HG03460 (cell line): ENCODE measurements at regions not wholly inside any gene's neighbourhood (a gene's known extent, or its start where the extent isn't known, plus 50 kb on each side); places are given as distances from the start of the nearest gene placed in this dataset.

Experiments used
- ATAC-seq: cut with Tn5 transposase; IDR thresholded peaks from one replicate; pipeline ENCODE4 v1.9.1; 2021; ENCODE audit not compliant: unreplicated experiment

DNA sequence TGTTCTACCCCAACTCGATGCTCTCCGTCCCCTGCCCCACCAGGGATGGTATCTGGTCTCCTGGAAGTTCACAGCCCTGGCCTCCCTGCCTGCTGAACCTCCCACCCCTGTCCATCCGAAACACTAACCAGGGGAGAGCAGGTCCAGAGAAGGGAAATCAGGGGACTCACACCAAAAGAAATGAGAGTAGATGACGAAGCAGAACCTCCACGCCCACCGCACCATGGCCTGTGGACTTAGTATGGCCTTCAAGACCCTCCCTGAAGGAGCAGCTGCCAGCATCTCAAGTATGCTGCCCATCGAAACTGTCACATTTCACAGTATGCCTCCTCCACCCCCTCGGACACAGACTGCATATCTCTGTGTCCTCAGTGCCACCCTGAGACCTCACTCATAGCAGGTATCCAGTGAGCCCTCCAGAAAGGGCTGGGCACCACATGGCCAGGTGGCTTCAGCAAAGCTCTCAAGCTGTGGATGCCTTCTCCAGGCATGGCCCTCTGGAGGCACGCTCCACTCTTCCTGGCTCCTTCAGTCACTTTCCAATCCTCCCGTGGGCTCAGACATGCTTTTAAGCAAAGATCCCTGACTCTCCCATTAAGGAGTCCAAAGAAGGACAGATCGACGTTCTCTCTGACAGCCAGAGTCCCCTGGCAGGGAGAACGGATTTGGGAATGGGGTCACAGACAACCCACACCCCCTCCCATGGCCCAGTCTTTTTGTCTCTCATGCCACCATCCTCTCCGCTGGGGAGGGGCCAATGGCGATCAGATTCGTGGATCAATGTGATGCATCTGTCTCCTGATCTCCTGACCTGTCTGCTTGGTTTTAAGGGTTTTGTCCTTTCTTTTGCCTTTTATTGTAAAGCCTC is 158.4 kb downstream of the ANKRD60 start:
- ATAC-seq, result no peak

DNA sequence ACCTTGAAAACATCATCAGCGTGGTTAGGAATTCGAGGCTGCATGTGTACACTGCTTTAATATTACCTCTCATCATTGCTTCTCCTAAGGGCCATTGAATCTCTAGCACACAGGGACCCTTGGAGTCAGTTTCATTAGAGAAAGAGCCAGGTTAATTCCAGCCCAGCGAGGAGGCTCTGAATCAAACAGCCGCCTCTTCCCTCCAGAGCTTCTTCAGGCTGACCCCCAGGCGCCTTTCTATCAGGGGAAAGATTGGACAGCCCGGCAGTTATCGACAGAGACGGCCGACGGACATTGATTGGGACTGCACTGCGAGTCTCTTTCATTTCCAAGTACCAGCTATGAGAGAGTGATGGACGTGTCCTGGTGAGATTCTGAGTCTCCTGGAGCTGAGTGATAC is 159.2 kb downstream of the ANKRD60 start:
- no peak for ATAC-seq

DNA sequence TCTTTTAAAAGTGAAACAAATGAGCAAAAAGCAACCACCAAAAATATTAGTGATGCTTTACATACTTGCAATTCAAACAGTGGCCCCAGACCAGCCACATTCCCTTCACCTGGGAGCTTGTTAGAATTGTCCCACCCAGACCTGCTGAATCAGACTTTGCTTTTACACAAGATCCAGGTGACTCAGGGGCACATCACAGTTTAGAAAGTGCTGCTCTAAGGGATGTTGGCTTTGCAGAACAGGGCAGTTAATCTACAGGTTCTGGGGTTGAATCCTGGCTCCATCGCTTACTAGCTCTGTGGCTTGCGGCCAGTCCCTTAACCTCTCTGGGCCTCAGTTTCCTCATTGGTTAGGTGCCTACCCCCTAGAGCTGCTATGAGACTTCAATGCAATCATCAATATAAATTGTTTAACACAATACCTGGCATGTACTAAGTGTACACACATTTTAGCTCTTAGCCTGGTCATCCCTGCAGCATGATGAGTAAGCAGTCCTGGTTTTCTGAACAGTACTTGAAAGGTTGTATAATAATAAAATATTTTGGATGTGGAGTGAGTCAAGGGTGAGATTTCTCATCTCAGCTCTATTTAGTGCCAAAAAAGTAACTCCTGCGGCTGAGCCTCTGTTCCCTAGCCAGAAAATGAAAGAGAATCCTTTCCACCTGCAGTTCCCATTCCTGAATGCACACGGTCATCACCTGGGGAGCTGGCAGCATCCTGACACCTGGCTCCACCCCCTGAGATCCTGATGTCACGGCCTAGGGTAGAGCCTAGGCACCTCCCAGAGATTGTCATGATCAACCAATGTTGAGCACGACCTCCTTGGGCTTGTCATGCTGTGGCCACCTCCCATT is 162.7 kb downstream of the ANKRD60 start:
- no peak for ATAC-seq

DNA sequence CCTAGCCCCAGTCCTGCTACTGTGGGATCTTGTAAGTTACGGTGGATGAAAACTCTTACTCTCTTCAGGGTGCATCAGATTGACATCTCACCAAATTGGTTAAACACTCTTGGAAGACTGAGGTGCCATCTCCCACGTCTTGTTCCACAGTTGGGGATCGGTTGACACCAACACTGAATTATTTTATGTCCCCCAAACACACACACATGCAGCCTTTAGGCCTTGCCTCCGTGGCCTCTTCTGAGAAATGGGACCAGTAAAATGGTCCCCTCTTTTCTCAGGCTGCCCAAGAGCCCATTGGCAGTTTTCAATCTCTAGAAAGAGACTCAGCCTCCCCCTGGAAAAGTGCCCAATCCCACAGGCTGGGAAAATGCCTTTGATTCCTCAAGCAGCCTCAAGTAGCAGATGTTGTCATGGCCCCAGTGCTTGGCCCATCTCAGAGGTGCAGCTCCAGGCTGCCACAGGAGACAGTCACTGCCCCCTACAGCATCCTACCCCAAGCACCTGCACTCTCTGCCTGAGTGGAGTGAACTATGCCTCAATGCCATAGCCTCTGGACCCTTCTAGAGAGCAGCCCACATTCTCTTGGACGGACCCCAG is 163.9 kb downstream of the ANKRD60 start:
- ATAC-seq, result no peak

DNA sequence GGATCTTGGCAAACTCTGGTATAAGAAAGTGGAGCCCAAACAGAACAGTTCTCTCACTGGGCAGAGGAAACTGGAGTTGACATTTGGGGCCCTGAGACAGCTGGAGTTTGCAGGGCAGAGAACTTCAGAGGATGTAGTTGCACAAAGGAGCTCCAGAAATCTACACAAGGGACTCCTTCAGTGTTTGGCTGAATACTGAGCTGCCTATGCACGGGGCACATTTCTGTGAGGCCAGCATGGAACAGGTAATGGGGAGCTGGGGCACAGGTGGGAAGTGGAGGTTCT is 169.3 kb downstream of the ANKRD60 start:
- no peak for ATAC-seq

DNA sequence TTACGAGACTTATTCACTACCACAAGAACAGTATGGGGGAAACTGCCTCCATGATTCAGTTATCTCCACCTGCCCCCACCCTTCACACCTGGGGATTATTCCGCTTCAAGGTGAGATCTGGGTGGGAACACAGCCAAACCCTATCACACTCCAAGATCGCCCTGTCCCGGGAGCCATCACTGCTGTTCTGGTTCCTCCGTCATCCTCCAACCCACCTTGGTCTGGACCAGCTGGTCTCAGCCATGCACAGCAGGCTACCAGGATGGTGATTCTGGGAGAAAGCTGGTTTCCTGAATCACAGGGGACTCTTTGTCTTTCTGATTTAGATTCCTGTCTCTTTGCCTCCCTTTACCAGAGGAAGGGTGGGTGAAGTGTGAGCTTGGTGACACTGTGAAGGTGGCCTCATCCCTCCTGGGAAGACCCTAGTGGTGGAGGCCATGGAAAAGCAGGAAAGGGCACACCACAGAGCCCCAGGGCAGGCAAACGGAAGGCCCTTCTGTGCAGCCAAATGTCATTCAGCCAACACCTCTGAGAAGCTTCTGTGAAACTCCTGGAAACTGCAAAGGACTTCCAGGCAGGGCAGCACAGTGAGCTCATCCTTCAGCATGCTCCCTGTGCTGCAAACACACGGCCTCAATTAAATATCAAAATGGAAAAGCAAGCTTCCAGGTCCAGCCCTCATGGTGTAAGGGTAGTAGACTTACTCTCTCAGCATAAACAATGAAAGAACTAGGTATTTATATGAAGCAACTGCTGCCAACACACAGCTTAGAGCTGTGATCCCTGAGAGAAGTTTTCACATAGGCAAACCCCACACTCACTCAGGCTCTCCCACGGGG is 169.8 kb downstream of the ANKRD60 start:
- ATAC-seq, result no peak

DNA sequence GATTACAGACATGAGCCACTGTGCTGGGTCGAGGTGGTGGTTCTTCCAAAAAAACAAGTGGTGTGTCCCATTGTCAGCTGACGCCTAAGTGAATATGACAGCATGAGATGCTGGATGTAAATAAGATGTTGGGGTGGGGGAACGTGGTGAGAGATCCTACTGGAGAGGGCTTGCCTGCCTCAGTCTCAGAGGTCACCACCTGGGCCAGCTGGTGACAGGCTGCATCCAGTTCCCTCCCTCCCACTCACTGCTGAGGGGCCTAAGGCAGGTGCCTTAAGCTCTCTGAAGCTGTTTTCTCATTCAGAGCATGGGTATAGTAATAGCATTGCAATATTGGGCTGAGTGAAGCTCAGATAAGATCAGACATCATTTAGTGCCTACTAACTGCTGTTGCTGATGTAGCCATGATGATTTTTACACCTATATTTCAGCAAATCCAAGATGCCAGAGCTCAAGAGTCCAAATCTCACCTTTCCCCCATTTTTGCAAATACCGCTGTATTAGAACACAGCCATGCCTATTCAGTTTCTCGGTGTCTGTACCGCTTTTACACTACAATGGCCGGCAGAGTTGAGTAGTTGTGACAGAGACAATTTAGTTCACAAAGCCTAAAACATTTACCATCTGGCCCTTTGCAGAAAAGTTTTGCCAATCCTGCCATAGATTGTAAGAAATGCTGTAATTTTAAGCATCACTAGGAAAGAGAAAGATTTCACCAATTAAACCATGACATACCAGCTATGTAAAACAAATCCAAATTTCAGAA is 171.3 kb downstream of the ANKRD60 start:
- ATAC-seq, result no peak

DNA sequence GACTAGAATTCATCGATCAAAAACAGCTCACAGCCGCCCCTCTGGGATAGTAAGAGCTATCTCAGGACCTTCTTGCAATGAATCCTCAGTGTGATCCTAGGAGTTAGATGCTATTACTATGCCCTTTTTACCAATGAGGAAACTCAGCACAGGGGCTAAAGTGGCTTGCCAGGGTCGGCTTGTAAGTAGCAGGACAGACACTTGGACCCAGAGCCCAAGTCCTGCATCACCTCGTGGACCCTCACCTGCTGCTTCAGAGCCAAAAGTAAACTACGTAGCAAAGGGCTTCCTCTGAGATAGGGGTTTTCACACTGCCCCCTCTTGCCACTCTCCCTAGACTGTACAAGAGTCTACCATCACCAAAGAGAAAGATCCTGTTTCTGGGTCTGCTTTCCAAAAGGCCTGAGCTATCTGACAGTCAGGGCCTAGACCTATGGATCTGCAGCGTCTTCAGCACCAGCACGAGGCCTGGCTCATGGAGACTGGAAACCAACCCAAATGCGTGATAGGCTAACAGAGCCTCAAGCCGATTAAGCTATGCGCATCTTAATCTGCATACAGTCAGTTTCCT is 172.3 kb downstream of the ANKRD60 start:
- ATAC-seq, result no peak

DNA sequence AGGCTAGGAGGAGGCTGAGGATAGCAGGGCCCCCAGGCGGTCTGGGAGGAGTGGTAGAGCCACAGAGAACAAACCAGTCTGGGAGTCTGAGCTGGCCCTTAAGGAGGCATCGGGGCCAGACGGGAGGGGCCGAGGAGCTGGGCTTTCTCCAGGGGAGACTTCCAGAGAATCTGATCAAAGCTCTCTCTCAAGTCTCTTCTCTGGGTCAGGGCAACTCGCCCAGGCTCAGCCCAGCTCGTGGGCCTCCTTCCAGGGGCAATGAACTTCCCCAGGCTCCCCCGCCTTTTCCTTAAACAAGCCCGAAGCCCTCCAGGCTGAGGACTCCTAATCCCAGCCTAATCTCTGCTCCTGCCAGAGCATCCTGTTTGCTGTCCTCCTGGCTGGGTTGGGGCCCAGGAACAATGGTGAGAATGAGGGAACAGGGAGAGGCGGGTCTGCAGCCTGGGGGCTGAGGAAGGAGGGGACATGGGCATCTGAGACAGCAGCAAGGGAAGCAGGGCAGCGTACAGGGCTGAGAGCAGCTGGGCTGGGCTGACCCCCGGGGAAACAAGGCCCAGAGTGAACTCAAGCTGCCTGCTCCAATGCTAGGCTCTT is 173.6 kb downstream of the ANKRD60 start:
- ATAC-seq, result no peak

DNA sequence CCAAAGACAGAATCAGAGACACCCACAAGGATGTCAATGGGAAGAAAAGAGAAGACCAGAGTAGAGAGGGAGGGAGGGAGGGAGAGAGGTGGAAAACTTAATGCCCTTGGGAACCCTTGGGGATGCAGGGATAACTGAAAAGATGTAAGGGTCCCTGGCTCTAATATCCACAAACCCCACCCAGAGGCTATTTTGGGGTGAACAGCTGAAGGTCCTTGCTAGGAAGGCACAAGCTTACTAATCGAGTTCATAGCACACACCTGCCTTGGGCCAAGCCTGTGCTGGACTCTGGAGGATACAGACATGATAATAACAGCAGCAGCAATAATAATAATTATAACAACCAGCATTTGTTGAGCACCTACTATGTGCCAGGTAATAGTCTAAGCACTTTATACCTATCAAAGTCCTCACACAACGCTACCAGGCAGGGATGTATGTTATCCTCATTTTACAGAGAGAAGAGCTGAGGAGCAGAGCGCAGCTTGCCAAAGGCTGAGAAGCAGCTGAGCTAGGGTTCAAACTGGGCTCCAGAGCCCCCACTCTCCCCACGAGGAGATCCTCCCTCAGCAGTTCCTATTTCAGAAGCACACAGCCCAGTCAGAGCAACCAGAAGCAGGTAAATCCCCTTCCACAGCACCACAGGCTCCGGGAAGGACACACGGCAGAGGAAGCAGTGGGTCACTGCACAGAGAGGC is 174.2 kb downstream of the ANKRD60 start:
- no peak for ATAC-seq

DNA sequence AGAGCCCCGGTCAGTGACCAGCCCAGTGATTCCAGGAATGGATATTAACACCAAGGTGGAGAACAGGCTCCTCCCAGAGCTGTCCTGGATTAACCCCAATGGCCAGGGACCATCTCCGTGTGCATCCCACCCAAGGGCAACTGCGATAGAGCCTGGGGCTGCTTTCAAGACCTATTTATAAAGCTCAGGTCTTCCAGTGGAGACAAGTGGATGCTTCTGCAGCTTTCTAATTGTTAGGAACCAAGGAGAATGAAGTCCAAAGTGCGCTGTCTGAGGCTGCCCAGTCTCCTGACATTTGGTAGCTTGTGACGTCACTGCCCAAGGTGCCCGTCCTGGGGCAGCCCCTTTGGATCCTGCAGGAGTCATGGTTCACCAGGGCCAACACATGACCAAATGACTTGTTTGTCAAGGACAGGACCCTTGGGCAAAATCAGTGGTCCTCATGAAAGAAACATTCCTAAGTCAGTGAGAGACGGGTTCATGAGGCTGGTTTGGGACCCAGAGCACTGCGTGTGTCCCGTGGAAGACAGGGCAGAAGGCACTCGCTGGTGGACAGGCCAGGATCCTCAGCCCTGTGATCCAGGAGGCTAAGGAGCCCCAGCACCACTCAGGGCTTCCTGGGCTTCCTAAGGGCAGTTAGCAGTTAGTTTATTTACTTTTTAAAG is 174.9 kb downstream of the ANKRD60 start:
- no peak for ATAC-seq

DNA sequence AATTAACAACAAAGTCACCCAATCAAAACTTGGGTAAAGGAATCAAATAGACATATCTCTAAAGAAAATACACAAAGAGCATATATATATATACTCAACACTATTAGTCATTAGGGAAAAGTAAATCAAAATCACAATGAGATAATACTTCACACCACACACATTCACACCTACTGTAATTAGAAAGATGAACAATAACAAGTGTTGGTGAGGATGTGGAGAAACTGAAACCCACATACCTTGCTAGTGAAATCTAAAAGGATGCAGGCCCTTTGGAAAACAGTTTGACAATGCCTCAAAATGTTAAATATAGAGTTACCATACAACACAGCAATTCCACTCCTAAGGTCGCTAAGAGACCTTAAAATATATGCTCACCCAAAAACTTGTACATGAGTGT is 177.1 kb downstream of the ANKRD60 start:
- no peak for ATAC-seq

DNA sequence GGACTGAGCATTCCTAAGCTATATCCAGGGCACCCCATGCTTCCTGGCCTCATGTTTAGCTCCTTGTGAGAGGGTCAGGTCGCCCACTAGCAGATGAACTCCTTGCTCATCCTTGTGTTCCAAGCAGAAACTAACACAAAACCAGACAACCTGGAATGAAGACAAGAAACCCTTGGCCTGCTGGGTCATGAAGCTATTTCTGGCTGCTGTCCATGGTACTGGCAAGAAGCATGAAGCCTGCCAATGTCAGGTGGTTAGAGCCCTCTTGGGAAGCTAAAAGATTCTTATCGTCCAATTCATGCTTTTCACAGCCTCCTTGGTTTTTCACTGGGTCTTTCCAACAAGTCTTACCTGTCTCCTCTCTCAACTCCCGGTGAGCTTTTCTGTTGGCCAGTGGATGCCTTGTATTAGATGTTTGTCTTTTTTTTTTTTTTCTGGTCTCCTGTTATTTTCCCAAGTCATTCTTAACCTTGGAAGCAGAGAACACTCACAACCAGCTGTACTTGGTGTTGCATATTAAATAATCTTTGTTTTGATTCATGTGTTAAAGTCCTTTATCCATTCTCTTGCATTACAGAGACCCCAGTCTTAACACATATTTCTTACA is 180.3 kb downstream of the ANKRD60 start:
- ATAC-seq, result no peak

DNA sequence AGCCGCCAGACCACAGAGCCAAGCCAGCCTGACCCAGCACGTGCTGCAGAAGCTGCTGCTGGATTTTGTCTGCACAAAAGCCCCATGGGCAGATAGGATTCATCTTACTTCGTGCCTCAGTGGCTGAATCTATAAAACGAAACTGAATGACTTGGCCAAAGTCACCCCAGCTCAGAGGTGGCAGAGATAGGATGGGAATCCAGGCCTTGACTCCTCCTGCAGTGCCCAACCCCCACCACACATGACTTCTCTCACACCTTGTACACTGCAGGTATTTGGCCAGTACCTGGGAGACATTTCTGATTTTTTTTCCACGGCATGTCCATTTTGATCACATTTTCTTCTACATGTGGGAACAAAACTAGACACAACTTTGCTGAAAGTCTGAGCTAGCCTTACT is 182.1 kb downstream of the ANKRD60 start:
- ATAC-seq, result no peak

DNA sequence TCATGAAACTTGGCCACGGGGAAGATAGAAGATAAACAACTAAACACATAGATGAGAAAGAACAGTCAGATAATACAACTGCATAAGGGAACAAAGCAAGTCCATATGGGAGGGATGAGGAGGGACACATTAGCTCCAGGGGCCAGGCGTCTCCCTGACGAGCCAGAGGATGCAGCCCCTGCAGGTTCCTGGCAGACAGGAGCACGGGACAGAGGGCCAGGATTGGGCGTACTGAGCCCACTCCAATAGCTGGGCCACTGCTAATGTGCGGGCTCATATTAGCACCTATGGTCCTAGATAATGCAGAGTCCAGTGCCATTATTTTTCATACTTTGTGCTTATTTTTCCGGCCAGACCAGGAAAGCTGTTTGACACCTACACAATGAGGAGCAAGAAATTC is 182.9 kb downstream of the ANKRD60 start:
- no peak for ATAC-seq

DNA sequence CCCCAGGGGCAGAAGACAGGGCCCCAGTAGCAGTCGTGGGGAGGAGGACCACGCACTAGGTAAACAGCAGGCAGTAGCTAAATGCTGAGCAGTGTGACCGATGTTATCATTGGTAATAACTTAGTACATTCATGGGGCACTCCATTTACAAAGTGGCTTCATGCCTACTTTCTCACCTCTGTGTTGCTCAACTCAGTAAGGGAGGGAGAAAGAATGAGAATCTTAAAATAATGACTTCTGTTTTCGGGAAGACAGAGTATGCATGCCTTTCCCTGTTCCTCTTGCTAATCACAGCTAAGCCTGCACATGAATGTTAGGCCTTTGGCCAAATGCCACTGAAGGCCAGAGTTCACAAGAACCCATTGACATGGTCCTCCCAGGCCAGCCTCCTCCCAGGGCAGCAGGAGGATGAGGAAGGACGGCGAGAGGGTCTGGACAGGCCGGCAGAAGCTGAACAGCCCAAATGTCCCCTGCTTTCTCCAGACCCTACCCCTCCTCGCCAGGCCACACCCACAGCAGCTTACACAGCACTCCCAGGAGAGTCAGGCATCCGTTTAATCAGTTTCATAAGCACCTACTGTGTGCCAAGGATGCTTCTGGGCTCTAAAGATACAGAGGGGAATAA is 183.4 kb downstream of the ANKRD60 start:
- ATAC-seq, result no peak

DNA sequence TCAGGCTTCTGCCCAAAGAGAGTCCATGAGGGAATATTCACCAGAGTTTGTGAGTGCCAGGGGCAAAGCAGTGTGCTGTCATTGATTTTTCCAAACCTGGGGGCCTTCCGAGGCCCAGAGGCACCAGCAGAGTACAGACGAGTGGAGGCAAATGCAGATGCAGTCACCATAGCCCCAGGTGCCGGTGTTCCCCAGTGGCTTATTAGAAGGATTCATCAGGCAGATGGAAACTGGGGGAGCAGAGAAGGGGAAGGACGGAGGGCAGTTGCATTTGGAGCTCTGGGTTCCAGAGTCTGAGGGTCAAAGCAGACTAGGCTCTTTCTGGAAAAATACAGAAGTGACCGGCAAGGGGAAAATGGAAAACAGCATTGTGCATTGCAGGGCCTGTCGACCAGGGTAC is 184.2 kb downstream of the ANKRD60 start:
- ATAC-seq, result no peak
